HG03066 (cell line): ENCODE measurements at regions not wholly inside any gene's neighbourhood (a gene's known extent, or its start where the extent isn't known, plus 50 kb on each side); places are given as distances from the start of the nearest gene placed in this dataset.

Source experiments
- ATAC-seq: cut with Tn5 transposase; IDR thresholded peaks from one replicate; pipeline ENCODE4 v1.9.1; 2021; ENCODE audit warnings: low read depth; ENCODE audit not compliant: unreplicated experiment

DNA sequence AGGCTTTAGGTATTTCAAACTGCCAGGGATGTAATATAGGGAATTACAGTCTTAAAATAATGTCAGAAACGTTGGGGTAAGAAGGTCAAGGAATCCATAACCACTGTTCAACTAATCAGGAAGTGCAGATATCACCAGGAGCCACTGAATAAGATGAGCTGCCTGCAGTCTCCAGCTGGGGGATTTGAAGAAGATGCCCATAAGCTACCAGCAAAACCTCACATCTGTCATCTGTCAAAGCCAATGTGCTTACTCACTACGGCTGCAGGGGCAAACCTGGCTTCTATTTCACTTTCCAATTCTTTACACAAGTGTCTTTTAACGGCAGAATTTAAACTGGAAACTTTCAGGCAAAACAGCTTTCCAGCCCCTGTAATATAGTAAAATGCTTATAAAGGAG is 1410.1 kb upstream of the ATXN8OS start:
- no peak for ATAC-seq

DNA sequence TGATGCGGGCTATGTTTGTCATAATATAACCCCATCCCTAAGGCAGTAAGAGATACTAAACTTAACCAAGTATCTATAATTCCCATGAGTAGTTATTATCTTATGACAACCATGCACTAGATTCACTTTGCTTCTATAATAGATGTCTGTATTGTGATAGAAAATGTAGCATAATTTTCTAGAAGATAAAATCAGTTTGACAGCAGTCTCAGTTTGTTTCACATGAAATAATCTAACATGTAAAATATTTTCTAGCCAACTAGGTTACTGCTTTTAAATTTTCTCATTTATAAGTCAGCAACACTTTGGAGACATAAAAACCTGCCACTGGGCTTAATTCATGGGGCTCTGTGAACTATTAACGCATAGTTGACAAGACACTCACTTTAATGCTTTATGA is 1410.7 kb upstream of the ATXN8OS start:
- ATAC-seq, result no peak

DNA sequence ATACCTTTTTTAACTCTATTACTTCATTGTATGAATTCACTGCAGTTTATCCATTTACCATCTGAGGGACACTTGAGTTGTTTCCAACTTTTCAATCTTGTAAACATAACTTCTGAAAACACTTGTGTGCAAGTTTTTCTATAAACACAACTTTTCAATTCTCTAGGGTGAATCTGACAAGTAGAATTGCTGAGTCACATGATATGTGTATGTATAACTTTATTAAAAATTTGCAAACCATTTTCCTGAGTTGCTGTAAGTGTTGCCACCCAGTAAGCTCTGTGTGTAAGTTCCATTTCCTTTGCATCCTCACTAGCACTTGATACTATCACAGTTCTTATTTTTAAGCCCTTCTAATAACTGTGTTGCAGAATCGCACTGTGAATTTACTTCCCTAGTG is 1415.6 kb upstream of the ATXN8OS start:
- no peak for ATAC-seq

DNA sequence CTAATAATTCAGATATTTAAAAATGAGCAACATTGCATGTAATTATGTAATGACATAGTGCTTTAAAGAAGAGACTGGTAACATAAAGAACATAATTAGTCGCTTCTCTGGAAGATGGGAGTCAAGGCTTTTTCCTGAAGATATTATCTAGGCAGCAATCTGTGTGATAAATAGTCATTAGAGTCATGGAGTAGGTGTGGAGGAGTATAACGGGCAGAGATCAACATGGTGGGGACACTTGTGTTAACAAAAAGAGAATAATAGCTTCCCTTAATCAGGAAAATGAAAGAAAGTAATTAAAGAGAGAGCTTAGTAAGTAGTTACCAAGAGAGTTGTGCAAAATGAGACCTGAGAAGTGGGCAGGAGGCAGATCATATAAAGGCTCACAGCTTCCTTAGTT is 1417.1 kb upstream of the ATXN8OS start:
- no peak for ATAC-seq

- ATAC-seq, result no peak
Observed at GRCh38 chr13:68676513-68677115, 1431.0 kb upstream of the ATXN8OS start.

GRCh38 chr13:68675209-68675608 is 1432.4 kb upstream of the ATXN8OS start:
- ATAC-seq, result no peak

GRCh38 chr13:68667863-68668262 is 1437.7 kb upstream of the PCDH9 start:
- ATAC-seq, result no peak

DNA sequence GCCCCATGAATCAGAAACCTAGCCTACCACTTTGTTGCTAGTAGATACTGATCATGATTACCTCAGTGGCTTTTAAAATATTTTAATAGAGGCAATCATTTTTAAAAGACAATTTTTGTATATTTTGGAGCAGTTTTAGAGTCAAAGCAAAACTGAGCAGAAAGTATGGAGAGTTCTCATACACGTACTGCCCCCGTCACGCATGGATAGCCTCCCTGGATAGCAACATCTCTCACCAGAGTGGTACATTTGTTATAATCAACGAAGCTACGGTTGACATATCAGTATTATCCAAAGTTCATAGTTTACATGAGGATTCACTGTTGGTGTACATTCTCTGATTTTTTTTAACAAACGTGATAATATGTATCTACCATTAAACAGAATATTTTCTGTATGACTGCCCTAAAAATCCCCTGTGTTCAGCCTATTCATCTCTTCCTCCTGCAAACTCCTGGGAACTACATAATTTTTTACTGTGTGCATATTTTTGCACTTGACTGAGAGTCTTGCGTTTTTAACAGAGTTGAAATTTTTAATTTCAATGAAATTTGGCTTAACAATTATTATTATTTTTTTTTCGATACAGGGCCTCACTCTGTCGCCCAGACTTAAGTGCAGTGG is 1436.8 kb upstream of the PCDH9 start:
- no peak for ATAC-seq

- ATAC-seq, result no peak
Observed at GRCh38 chr13:68645814-68646213, 1415.7 kb upstream of the PCDH9 start.

GRCh38 chr13:68644611-68645010 is 1414.5 kb upstream of the PCDH9 start:
- ATAC-seq, result no peak

DNA sequence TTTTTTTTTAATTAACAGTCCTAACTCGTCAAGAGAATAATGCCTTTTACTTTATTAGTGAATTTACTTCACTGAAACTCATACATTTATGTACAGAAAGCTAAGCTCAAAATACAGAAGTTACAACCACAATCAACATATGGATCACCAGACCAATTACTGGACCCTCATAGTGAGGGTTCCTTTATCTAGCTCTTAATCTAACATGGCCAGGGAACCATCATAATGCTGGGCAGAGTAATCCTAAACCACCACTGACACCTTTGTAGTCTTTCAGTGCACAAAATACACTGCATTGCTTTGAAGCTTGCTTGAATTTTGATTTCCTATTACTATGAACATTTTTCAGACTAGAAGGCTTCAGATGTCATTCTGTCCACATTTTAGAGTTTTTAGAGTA is 1406.6 kb upstream of the PCDH9 start:
- ATAC-seq, result no peak

- ATAC-seq, result no peak
Observed at GRCh38 chr13:68628994-68629393, 1398.9 kb upstream of the PCDH9 start.

GRCh38 chr13:68627379-68627778 is 1397.2 kb upstream of the PCDH9 start:
- ATAC-seq, result no peak

DNA sequence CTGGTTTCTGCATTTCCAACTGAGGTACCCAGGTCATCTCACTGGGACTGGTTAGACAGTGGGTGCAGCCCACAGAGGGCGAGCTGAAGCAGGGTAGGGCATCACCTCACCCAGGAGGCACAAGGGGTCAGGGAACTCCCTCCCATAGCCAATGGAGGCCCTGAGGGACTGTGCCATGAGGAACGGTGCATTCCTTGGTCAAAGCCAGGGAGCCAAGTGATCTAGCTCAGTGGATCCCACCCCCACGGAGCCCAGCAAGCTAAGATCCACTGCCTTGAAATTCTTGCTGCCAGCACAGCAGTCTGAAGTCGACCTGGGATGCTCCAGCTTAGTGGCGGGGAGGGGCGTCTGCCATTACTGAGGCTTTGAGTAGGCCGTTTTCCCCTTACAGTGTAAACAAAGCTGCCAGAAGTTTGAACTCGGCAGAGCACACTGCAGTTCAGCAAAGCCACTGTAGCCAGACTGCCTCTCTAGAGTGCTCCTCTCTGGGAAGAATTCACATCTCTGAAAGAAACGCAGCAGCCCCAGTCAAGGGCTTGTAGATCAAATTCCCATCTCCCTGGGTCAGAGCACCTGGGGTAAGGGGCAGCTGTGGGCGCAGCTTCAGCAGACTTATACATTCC is 1386.6 kb upstream of the PCDH9 start:
- ATAC-seq, result no peak

GRCh38 chr13:68609661-68610060 is 1379.5 kb upstream of the PCDH9 start:
- no peak for ATAC-seq

DNA sequence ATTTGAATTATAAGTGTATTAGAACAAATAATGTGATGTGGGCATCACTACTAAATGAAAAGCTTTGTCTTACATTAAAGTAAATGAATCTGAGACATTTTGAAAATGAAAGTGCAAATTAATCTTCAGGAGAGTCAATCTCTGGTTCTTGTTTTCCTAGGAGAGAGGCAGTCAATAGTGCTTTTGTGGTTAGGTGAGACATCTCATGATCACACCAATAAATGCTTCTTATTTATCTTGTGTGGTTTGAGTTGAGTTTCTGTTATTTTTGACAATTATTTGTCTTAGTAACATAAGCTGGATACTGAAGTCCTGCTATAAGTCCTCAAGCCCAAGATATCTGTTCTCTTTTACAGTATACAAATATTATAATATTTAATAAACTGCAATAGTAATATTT is 1378.0 kb upstream of the PCDH9 start:
- no peak for ATAC-seq

- ATAC-seq, result no peak
Observed at GRCh38 chr13:68597641-68598040, 1367.5 kb upstream of the PCDH9 start.

- peak; percentile 99 for ATAC-seq
Observed at GRCh38 chr13:68588623-68589022, 1358.5 kb upstream of the PCDH9 start.

DNA sequence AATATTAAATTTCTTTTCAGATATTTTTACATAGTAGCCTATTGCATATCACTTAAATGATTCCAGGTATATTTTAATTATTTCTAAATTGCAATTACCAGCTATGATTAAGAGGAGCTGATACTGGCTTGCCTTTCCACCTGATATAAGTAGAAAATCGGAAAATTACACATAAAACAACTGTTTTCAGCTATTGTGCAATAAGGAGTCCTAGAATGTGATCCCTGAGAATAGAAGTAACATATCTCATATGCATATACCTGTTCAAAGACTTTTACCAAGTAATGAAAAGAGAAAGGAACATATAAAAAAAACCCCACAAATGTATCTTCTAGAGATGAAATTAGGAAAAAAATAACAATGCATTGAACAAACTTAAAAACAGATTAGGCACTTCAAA is 1354.6 kb upstream of the PCDH9 start:
- no peak for ATAC-seq

DNA sequence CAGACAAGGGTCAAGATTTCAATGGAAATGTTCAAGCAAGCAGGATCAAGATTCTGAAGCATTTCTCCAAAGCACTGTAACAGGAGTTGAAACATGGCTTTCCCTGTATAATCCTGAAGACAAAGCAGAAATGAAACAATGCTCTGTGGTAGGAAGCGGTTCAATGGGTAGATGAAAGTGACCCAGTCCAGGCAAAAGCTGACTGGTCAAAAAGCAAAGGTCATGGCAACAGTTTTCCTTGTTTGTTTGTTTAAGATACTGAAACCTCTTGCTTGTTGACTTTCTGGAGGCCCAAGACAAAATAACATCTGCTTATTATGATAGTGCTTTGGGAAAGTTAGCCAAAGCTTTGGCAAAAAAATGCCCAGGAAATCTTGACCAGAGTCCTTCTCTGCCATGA is 1343.9 kb upstream of the PCDH9 start:
- no peak for ATAC-seq

DNA sequence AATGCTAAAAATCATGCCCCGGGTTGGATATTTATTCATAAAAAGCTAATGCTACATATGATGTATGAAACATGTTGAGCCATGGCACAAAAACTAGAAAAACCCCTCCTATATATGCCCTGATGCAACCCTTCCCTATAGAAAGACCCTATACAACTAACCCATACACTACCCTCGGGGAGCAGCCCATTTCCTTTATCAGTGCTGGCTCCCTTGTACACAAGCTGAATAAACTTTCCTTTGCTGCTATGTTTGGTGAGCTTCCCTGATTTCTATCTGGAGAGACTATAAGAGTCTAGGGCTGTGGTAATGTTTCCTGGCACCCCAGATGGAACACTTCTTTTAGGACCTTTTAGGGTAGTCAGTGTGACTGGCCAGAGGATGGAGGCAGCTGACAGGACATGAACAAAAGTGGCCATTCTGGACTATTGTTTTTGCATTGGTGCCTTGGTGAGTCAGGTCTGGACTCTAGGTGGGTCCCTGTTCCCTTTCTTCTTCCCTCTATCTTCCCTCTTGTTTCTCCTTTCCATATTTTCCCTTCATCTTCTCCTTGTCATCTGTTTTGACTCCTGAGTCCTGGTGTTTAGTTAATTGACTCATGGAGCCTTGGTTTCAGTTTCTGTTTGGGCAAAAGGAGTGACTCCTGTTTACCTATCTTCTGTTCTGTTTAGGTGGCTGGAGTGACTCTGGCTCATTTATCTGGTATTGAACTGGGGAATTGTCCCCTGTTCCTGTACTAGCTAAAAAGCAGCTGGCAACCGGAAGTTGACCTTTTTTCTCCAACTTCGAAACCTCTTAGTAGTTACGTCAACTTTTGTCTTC is 1321.8 kb upstream of the PCDH9 start:
- no peak for ATAC-seq
